H1 (cell line): ENCODE measurements at regions not wholly inside any gene's neighbourhood (a gene's known extent, or its start where the extent isn't known, plus 50 kb on each side); places are given as distances from the start of the nearest gene placed in this dataset.

Experiments used
- CTCF ChIA-PET: fragments of 300-600 bp; sonication (Branson Sonifier 250); formaldehyde crosslinking; loops from one replicate; lab custom pipeline; 2021; ENCODE audit not compliant: partially characterized antibody; lab: Charles Lee
- POLR2A ChIA-PET: fragments of 300-600 bp; sonication (Branson Sonifier 250); formaldehyde crosslinking; loops from one replicate; lab custom pipeline; 2021; ENCODE audit warnings: inconsistent platforms; ENCODE audit not compliant: partially characterized antibody; lab: Charles Lee
- DNase-seq, 2 experiments: peaks; one replicate each; pipeline versions ENCODE4 v3.0.0 to v3.0.0-alpha.2; 2010 to 2022; ENCODE audit warnings: low spot score in 2 of 2, low read depth in 1 of 2, mixed read lengths in 1 of 2
- FAIRE-seq: peaks from 2 replicates; lab custom pipeline; 2011; peaks lifted over from hg19 to GRCh38; lab: Jason Lieb, UNC
- H2AFZ ChIP-seq: 2 replicates; pipeline ENCODE4 v1.8.1; 2012; ENCODE audit warnings: low read length, inconsistent platforms
- H2AK5ac ChIP-seq: 2 replicates; pipeline ENCODE4 v1.6.1; 2013; ENCODE audit warnings: low read depth, low read length
- H2BK120ac ChIP-seq: replicated peaks from 2 replicates; pipeline ENCODE3; 2013; ENCODE audit warnings: low read depth, low read length, inconsistent platforms
- H2BK12ac ChIP-seq: 2 replicates; pipeline ENCODE4 v1.6.1; 2013; ENCODE audit warnings: low read depth, low read length
- H2BK15ac ChIP-seq: 2 replicates; pipeline ENCODE4 v1.6.1; 2013; ENCODE audit warnings: low read length
- H2BK20ac ChIP-seq: 2 replicates; pipeline ENCODE4 v1.6.1; 2013; ENCODE audit warnings: low read length
- H2BK5ac ChIP-seq: 2 replicates; pipeline ENCODE4 v1.6.1; 2013; ENCODE audit warnings: low read depth, low read length
- H3K14ac ChIP-seq: 2 replicates; pipeline ENCODE4 v1.6.1; 2013; ENCODE audit warnings: inconsistent platforms; ENCODE audit not compliant: insufficient read length
- H3K18ac ChIP-seq: 2 replicates; pipeline ENCODE4 v1.6.1; 2013; ENCODE audit warnings: low read length; ENCODE audit errors: extremely low read depth
- H3K23ac ChIP-seq: 2 replicates; pipeline ENCODE4 v1.6.1; 2013; ENCODE audit warnings: inconsistent platforms; ENCODE audit not compliant: insufficient read length
- H3K23me2 ChIP-seq: 2 replicates; pipeline ENCODE4 v1.6.1; 2013; ENCODE audit warnings: low read depth, low read length
- H3K27ac ChIP-seq: 2 replicates; pipeline ENCODE4 v1.6.1; 2011; ENCODE audit warnings: low read depth, low read length, inconsistent platforms
- H3K27me3 ChIP-seq, 4 experiments: replicated peaks in 1 of 4; 1 replicate in 1 of 4; 2 replicates in 3 of 4; pipeline versions ENCODE4 v1.6.1 to v1.8.1; 2011 to 2013; ENCODE audit warnings: low read length in 3 of 4, mild to moderate bottlenecking in 3 of 4, inconsistent platforms in 2 of 4, mixed read lengths in 2 of 4, moderate library complexity in 1 of 4; ENCODE audit not compliant: control insufficient read depth in 3 of 4, insufficient read depth in 3 of 4; ENCODE audit errors: extremely low read depth in 1 of 4
- H3K36me3 ChIP-seq, 4 experiments: 2 replicates each; pipeline versions ENCODE4 v1.6.1 to v1.8.1; 2011 to 2013; ENCODE audit warnings: mild to moderate bottlenecking in 4 of 4, low read length in 3 of 4, moderate library complexity in 2 of 4, control low read depth in 1 of 4, inconsistent platforms in 1 of 4; ENCODE audit not compliant: insufficient read depth in 4 of 4, control insufficient read depth in 2 of 4
- H3K4ac ChIP-seq: replicated peaks from 2 replicates; pipeline ENCODE3; 2013; ENCODE audit warnings: low read length, low read depth, mixed read lengths, inconsistent platforms; ENCODE audit not compliant: insufficient read length
- H3K4me1 ChIP-seq, 4 experiments: replicated peaks in 1 of 4; 1 replicate in 1 of 4; 2 replicates in 3 of 4; pipeline versions ENCODE4 v1.6.1 to v1.8.1; 2011 to 2013; ENCODE audit warnings: low read length in 3 of 4, inconsistent platforms in 2 of 4, mixed read lengths in 1 of 4; ENCODE audit not compliant: insufficient read depth in 4 of 4, control insufficient read depth in 3 of 4
- H3K4me2 ChIP-seq, 2 experiments: 2 replicates each; pipeline versions ENCODE4 v1.6.1 to v1.8.1; 2011 to 2013; ENCODE audit warnings: low read depth in 2 of 2, low read length in 2 of 2, control low read depth in 1 of 2, inconsistent platforms in 1 of 2, mild to moderate bottlenecking in 1 of 2; ENCODE audit not compliant: insufficient read depth in 1 of 2
- H3K4me3 ChIP-seq, 4 experiments: fragments of 200-600, 300-600 bp in 1 of 4; sonication (generic), shearing (Covaris generic), sonication (Bioruptor Twin) in 1 of 4; 2 replicates each; pipeline versions ENCODE4 v1.5.1 to v1.8.1; 2011 to 2016; ENCODE audit warnings: low read length in 4 of 4, low read depth in 3 of 4, control low read depth in 2 of 4, inconsistent platforms in 2 of 4, mild to moderate bottlenecking in 2 of 4, mixed read lengths in 1 of 4, moderate library complexity in 1 of 4; ENCODE audit not compliant: insufficient read depth in 2 of 4; ENCODE audit errors: extremely low read depth in 1 of 4
- H3K56ac ChIP-seq: replicated peaks from 2 replicates; pipeline ENCODE3; 2013; ENCODE audit warnings: low read depth, mild to moderate bottlenecking, mixed read lengths, low read length, inconsistent platforms; ENCODE audit not compliant: insufficient read length
- H3K79me1 ChIP-seq: 2 replicates; pipeline ENCODE4 v1.6.1; 2013; ENCODE audit warnings: low read depth, low read length, control low read depth
- H3K79me2 ChIP-seq, 2 experiments: 2 replicates each; pipeline versions ENCODE4 v1.6.1 to v1.8.1; 2012 to 2013; ENCODE audit warnings: low read length in 2 of 2, mild to moderate bottlenecking in 2 of 2, inconsistent platforms in 1 of 2; ENCODE audit not compliant: insufficient read depth in 2 of 2, control insufficient read depth in 1 of 2
- H3K9ac ChIP-seq, 4 experiments: replicated peaks in 1 of 4; 1 replicate in 1 of 4; 2 replicates in 3 of 4; pipeline versions ENCODE4 v1.6.1 to v1.8.1; 2011 to 2013; ENCODE audit warnings: low read depth in 3 of 4, low read length in 3 of 4, control low read depth in 2 of 4, mild to moderate bottlenecking in 2 of 4, moderate library complexity in 2 of 4, inconsistent platforms in 1 of 4; ENCODE audit errors: extremely low read depth in 1 of 4
- H3K9me3 ChIP-seq, 2 experiments: 2 replicates each; pipeline versions ENCODE4 v1.6.1 to v1.8.1; 2012 to 2013; ENCODE audit warnings: mild to moderate bottlenecking in 2 of 2, moderate library complexity in 2 of 2, control low read depth in 1 of 2, inconsistent platforms in 1 of 2, low read depth in 1 of 2, low read length in 1 of 2, mixed read lengths in 1 of 2; ENCODE audit not compliant: insufficient read depth in 2 of 2
- H4K20me1 ChIP-seq, 2 experiments: replicated peaks in 1 of 2; 2 replicates each; pipeline versions ENCODE3 to v1.8.1; 2011 to 2013; ENCODE audit warnings: inconsistent platforms in 2 of 2, low read length in 2 of 2, mild to moderate bottlenecking in 1 of 2; ENCODE audit not compliant: insufficient read depth in 2 of 2, control insufficient read depth in 1 of 2
- H4K5ac ChIP-seq: 2 replicates; pipeline ENCODE4 v1.6.1; 2013; ENCODE audit warnings: low read length, low read depth, mixed read lengths, inconsistent platforms; ENCODE audit not compliant: insufficient read length
- H4K8ac ChIP-seq: 2 replicates; pipeline ENCODE4 v1.8.0; 2013; ENCODE audit warnings: mild to moderate bottlenecking, moderate library complexity, low read length, inconsistent platforms; ENCODE audit not compliant: insufficient read depth; ENCODE audit errors: extremely low read depth
- H4K91ac ChIP-seq: replicated peaks from 2 replicates; pipeline ENCODE3; 2013; ENCODE audit warnings: low read length, mixed read lengths, inconsistent platforms; ENCODE audit not compliant: insufficient read length
- BRCA1 ChIP-seq: IDR thresholded peaks from 2 replicates; pipeline ENCODE4 v1.6.1; 2012; ENCODE audit warnings: low read depth, low read length, improper control_type of control experiment
- SP2 ChIP-seq: IDR thresholded peaks from 2 replicates; pipeline ENCODE4 v1.6.1; 2012; ENCODE audit warnings: mild to moderate bottlenecking, low read length, inconsistent platforms
- WGBS, 2 experiments: shearing (Covaris generic) in 1 of 2; methylation state at CpG; one replicate each; pipeline versions ENCODE4 v1.1.6 to v1.1.7; 2013 to 2015; ENCODE audit warnings: low lambda C conversion rate in 2 of 2, mixed read lengths in 2 of 2, inconsistent platforms in 1 of 2, low coverage in 1 of 2, missing lambda C conversion rate in 1 of 2; ENCODE audit not compliant: insufficient replicate concordance in 2 of 2, insufficient coverage in 1 of 2, insufficient read length in 1 of 2; ENCODE audit errors: extremely low coverage in 1 of 2, missing lambda C conversion rate in 1 of 2; 5-methylcytosine and 5-hydroxymethylcytosine counted together

DNA sequence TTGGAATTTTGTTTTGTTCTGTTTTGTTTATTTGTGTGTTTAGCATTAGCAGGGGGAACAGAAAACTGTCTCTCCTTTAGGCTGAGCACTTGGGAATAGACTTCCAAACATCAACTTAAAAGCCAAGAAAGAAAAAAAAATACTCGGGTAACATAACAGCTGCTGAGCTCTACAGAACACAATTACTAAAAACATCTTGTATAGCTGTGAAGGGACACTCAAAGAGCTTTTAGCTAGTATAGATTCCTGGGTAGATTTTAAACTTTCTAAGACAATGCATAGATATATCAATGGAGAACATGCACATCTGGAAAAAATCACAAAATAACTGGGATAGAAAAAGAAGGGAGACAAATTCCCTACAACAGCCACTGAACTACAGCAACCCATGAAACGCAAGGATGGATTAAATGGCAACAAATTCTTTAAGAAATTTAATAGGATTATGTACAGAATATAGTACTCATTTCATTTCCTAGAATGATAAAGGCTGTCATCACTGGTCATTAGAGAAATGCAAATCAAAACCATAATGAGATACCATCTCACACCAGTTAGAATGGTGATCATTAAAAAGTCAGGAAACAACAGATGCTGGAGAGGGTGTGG is 174.3 kb upstream of the KRR1 start:
- no peak for DNase-seq
- WGBS, 2 experiments = 77% methylated on average over 2 of the region's 2 CpGs; no CpG with 5 or more reads in 1 of the 2 experiments
- CTCF ChIA-PET = interaction anchor here (1.6 to 2.3 kb wide), 2 partner anchors 17 to 34 kb away, joined by 3 to 5 read pairs; no protein-coding TSS in a partner anchor

More for the DNA sequence above, 174.3 kb upstream of the KRR1 start:
- Histone ChIP-seq H3K56ac (no peak overlapping the region), H3K4me3 (no peak overlapping the region), H2BK12ac (no peak overlapping the region), H4K20me1 (no peaks in the 10 kb centered on the region), H3K79me2 (no peaks in the 10 kb centered on the region), H2BK5ac (no peak overlapping the region), H3K9me3 (no peaks in the 10 kb centered on the region), H2BK15ac (no peak overlapping the region), H3K14ac (no peak overlapping the region)
- no peak for TF ChIP-seq BRCA1
- no peak for TF ChIP-seq SP2
- TF ChIP-seq, all 59 proteins: peak for 0
- H3K18ac ChIP-seq = no peak overlapping the region
- H4K5ac ChIP-seq = no peak overlapping the region
- no peaks in the 10 kb centered on the region for H3K79me1 ChIP-seq
- POLR2A ChIA-PET = no interaction called here
- no peak overlapping the region for H2AFZ ChIP-seq
- no peak for FAIRE-seq
- H3K23ac ChIP-seq = no peak overlapping the region
- H3K9ac ChIP-seq = no peak overlapping the region
- H4K8ac ChIP-seq = no peak overlapping the region
- no peak overlapping the region for H3K27ac ChIP-seq
- no peak overlapping the region for H2AK5ac ChIP-seq
- H3K27me3 ChIP-seq = no peaks in the 10 kb centered on the region
- H3K23me2 ChIP-seq = no peaks in the 10 kb centered on the region
- H2BK20ac ChIP-seq = no peak overlapping the region
- H2BK120ac ChIP-seq = no peak overlapping the region
- H3K4me2 ChIP-seq = no peak overlapping the region
- H3K4ac ChIP-seq = no peak overlapping the region
- no peaks in the 10 kb centered on the region; a peak in 1 of 7 replicates for H3K4me1 ChIP-seq
- H3K36me3 ChIP-seq = no peaks in the 10 kb centered on the region
- H4K91ac ChIP-seq = no peak overlapping the region
